ENCODE measurements at regions not wholly inside any gene's neighbourhood (a gene's known extent, or its start where the extent isn't known, plus 50 kb on each side); places are given as distances from the start of the nearest gene placed in this dataset.

GRCh38 chr2:225895126-225895525, 495.6 kb downstream of the NYAP2 start:
- DNase-seq (ENCODE audit: low spot score): no peak
- no peaks in the 10 kb centered on the region for H3K9me3 ChIP-seq (ENCODE audit: control insufficient read depth in 4 of 4, low read length in 3 of 4)
- no peak overlapping the region for H3K27ac ChIP-seq (ENCODE audit: low read depth in 1 of 2, low read length in 2 of 2)
- H3K36me3 ChIP-seq (ENCODE audit: control insufficient read depth in 4 of 4, insufficient read depth in 3 of 4, low read depth in 1 of 4, low read length in 3 of 4): no peaks in the 10 kb centered on the region
- WGBS: 85% methylated on average over 1 of the region's 1 CpG
- no peaks in the 10 kb centered on the region for H3K27me3 ChIP-seq (ENCODE audit: control insufficient read depth in 4 of 4, insufficient read depth in 4 of 4, low read length in 3 of 4)
- TF ChIP-seq NR2F2 (IDR thresholded peaks at IDR 0.05) (no peak), RXRA (IDR thresholded peaks at IDR 0.05) (no peak), JUND (IDR thresholded peaks at IDR 0.05) (no peak)
- no peak overlapping the region for H3K9ac ChIP-seq (ENCODE audit: low read depth in 1 of 2, low read length in 2 of 2)
- H3K4me1 ChIP-seq (ENCODE audit: control insufficient read depth in 4 of 4, insufficient read depth in 4 of 4, low read length in 3 of 4): peaks cover 0 to 5% (median 1%) of the 10 kb centered on the region in 4 donors
- H3K4me3 ChIP-seq (ENCODE audit: low read depth in 1 of 3, low read length in 3 of 3): no peak overlapping the region

GRCh38 chr2:225894236-225894980, 494.9 kb downstream of the NYAP2 start:
- Histone ChIP-seq H3K9ac (ENCODE audit: low read depth in 1 of 2, low read length in 2 of 2) (no peak overlapping the region), H3K27ac (ENCODE audit: low read depth in 1 of 2, low read length in 2 of 2) (no peak overlapping the region), H3K4me1 (ENCODE audit: control insufficient read depth in 4 of 4, insufficient read depth in 4 of 4, low read length in 3 of 4) (peaks cover 0 to 5% (median 2%) of the 10 kb centered on the region in 4 donors), H3K27me3 (ENCODE audit: control insufficient read depth in 4 of 4, insufficient read depth in 4 of 4, low read length in 3 of 4) (no peaks in the 10 kb centered on the region), H3K4me3 (ENCODE audit: low read depth in 1 of 3, low read length in 3 of 3) (no peak overlapping the region), H3K36me3 (ENCODE audit: control insufficient read depth in 4 of 4, insufficient read depth in 3 of 4, low read depth in 1 of 4, low read length in 3 of 4) (no peaks in the 10 kb centered on the region), H3K9me3 (ENCODE audit: control insufficient read depth in 4 of 4, low read length in 3 of 4) (no peaks in the 10 kb centered on the region)
- no peak for DNase-seq (ENCODE audit: low spot score)
- 57% methylated on average over 4 of the region's 4 CpGs for WGBS
- TF ChIP-seq MAX (IDR thresholded peaks at IDR 0.05) (no peak), NR2F2 (IDR thresholded peaks at IDR 0.05) (no peak), GABPA (IDR thresholded peaks at IDR 0.05 in 1 of 2, conservative IDR thresholded peaks at IDR 0.05 in 1 of 2) (no peak), RAD21 (IDR thresholded peaks at IDR 0.05) (no peak), HNF4A (conservative IDR thresholded peaks at IDR 0.05) (no peak), CTCF (IDR thresholded peaks at IDR 0.05; ENCODE audit: low read depth, low read length, missing input control) (no peak), FOXA2 (IDR thresholded peaks at IDR 0.05) (no peak), TAF1 (conservative IDR thresholded peaks at IDR 0.05) (no peak), HNF4G (IDR thresholded peaks at IDR 0.05) (no peak), FOXA1 (IDR thresholded peaks at IDR 0.05) (no peak), RXRA (IDR thresholded peaks at IDR 0.05) (no peak), ZBTB33 (IDR thresholded peaks at IDR 0.05) (no peak), REST (IDR thresholded peaks at IDR 0.05) (no peak), ATF3 (IDR thresholded peaks at IDR 0.05) (no peak), EGR1 (IDR thresholded peaks at IDR 0.05; ENCODE audit: low read depth in 2 of 2) (no peak), YY1 (IDR thresholded peaks at IDR 0.05) (no peak), SP1 (IDR thresholded peaks at IDR 0.05) (no peak)

All from liver (tissue), 8 donors.